ENCODE measurements at regions not wholly inside any gene's neighbourhood (a gene's known extent, or its start where the extent isn't known, plus 50 kb on each side); places are given as distances from the start of the nearest gene placed in this dataset.
A peak's percentile ranks its signal among the peaks of the same experiment; 100 is the strongest.
"Not testable (repeated sequence)": the region's sequence is repeated elsewhere in the genome, so short reads cannot be mapped to it uniquely, and the experiment has no call there.

DNA sequence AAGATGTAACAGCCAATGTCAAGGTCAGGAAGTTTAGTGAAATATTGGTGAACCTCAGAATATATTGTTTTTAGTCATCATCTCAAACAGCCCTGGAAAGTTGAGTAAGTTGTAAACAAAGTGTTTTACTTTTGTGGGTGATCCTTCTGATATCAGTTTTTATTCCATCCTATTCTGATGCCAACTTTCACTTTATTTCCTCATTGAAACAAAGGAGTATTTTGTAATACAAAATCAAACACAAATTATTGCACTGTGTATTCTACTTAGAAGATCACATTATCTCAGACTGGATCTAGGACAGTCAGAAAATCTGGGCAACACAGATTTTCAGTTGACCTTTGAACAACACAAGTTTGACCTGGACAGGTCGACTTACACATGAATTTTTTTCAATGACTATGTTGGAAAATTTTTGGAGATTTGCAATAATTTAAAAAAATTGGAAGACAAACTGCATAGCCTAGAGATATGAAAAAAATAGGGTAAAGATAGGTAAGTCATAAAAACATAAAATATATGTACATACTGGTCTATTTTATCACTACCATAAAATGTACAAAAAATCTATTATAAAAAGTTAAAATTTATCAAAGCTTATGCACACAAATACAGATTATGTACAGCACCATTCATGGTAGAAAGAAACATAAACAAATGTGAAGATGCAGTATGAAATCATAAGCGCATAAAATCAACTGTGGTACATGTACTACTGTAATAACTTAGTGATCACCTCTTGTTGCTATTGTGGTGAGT, 709.1 kb upstream of the FAM241A start:
- no peak overlapping the region for H3K4me3 ChIP-seq (ENCODE audit: low read depth, low read length)
- TF ChIP-seq, protein P1, sequence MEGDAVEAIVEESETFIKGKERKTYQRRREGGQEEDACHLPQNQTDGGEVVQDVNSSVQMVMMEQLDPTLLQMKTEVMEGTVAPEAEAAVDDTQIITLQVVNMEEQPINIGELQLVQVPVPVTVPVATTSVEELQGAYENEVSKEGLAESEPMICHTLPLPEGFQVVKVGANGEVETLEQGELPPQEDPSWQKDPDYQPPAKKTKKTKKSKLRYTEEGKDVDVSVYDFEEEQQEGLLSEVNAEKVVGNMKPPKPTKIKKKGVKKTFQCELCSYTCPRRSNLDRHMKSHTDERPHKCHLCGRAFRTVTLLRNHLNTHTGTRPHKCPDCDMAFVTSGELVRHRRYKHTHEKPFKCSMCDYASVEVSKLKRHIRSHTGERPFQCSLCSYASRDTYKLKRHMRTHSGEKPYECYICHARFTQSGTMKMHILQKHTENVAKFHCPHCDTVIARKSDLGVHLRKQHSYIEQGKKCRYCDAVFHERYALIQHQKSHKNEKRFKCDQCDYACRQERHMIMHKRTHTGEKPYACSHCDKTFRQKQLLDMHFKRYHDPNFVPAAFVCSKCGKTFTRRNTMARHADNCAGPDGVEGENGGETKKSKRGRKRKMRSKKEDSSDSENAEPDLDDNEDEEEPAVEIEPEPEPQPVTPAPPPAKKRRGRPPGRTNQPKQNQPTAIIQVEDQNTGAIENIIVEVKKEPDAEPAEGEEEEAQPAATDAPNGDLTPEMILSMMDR (conservative IDR thresholded peaks at IDR 0.05; ENCODE audit: low read depth, low read length): no peak
- DNase-seq (ENCODE audit: low read depth): no peak

DNA sequence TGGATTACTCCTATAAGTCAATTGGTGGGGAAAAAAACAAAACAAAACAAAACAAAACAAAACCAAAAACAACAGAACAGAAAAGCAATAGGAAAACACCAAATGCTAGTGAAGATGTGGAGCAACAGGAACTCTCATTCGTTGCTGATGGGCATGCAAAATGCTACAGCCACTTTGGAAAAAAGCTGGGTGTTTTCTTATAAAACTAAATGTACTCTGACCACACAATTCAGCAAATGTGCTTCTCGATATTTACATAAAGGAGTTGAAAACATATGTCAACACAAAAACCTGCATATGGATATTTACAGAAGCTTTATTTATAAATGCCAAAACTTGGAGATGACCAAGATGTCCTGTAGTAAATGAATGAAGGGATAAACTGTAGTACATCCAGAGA, 703.6 kb upstream of the FAM241A start:
- H3K4me3 ChIP-seq (ENCODE audit: low read depth, low read length): no peak overlapping the region
- no peak for DNase-seq (ENCODE audit: low read depth)
- TF ChIP-seq, protein P1 (conservative IDR thresholded peaks at IDR 0.05; ENCODE audit: low read depth, low read length): no peak

DNA sequence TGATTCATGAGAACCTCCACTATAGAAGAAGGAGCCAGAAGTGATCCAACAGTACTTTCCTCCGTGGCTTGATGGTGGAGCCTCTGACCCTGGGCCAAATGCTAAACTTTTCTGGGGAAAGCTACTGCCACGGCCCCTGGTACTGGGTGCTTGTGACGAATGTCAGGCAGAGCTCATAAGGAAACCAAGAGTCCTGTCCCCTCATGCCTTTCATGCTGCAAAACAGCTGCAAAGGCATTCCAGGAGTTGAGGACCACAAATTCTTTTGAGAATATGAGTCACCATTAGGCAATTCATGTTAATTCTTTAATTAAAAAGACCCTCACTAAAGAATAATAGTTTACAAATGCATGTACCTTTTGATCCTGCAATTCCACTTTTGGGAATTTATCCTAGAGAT, 700.4 kb upstream of the FAM241A start:
- not testable (repeated sequence) for DNase-seq (ENCODE audit: low read depth); H3K4me3 ChIP-seq (ENCODE audit: low read depth, low read length)

DNA sequence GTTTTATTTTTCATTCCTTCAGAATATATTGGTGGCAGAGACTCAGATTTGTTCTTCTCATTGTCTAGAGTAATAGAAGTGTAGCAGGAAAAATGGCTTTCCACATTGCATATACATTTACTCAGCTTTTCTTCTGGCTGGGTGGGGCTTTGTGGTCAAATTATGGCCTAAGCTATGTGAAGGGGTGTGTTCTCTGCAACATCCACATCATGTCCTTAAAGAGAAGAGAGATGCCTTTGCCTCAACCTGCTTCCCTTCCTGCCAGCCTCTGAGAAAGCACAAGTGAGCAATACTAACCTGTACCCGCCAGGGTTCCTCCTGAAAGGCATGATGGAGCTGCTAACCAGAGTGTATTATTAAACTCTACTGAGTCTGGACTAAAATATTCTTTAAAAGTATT, 695.6 kb upstream of the FAM241A start:
- DNase-seq (ENCODE audit: low read depth): no peak
- H3K4me3 ChIP-seq (ENCODE audit: low read depth, low read length): no peak overlapping the region
- TF ChIP-seq, protein P1 (conservative IDR thresholded peaks at IDR 0.05; ENCODE audit: low read depth, low read length): no peak

DNA sequence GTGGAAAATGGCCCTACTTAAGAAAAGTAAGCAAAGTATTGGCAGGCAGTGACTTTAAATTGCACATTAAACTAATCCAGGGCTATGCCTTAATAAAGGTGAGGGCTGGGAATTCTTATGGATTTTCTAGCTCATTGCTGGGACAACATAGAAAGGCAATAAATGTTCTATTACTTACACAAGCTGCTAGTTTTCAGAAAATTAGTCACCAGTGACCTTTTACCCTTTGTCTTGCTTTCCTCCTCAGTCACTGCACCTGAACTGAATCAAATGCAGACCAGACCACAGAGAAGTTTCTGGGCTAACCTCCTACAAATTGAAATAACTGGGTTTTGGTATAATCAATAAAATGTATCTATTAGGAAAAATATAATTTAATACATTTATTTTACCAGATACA, 694.4 kb upstream of the FAM241A start:
- no peak overlapping the region for H3K4me3 ChIP-seq (ENCODE audit: low read depth, low read length)
- TF ChIP-seq, protein P1 (conservative IDR thresholded peaks at IDR 0.05; ENCODE audit: low read depth, low read length): no peak
- peak; percentile 30 for DNase-seq (ENCODE audit: low read depth)

DNA sequence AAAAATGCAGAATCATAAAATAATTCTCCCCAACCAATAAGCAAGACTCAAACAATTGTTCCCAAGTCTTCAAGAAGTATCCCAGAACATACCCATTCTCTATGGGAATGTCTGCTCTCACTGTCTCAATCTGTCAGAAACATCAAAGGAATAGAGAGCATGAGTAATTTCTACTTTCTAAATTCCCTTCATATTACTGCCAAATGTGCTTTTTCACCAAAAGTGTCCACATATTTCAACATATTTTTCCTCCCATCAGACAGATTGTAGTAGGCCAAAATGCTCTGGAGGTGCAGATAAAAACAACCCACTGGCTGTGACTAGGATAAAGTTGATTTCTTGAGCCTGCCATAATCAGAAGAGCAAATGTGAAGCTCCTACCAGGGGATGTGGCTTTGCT, 692.0 kb upstream of the FAM241A start:
- DNase-seq (ENCODE audit: low read depth): no peak
- no peak overlapping the region for H3K4me3 ChIP-seq (ENCODE audit: low read depth, low read length)
- TF ChIP-seq, protein P1 (conservative IDR thresholded peaks at IDR 0.05; ENCODE audit: low read depth, low read length): no peak

DNA sequence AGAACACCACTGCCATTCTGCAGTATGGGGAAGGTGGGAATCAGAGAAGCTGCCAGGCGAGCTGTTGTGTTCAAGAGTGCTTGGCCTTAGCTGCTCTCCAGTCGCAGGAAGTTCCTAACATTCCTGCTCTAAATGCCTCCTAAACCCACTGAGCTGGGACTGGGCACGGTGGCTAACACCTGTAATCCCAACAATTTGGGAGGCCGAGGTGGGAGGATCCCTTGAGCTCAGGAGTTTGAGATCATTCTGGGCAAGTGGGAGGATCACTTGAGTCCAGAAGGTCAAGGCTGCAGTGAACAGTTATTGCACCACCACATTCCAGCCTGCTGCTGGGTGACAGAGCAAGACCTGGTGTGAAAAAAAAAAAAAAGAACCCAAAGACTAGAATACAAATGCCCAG, 690.3 kb upstream of the FAM241A start:
- TF ChIP-seq, protein P1 (conservative IDR thresholded peaks at IDR 0.05; ENCODE audit: low read depth, low read length): no peak
- peak; percentile 35 for DNase-seq (ENCODE audit: low read depth)
- no peak overlapping the region for H3K4me3 ChIP-seq (ENCODE audit: low read depth, low read length)
